ENCODE measurements at regions not wholly inside any gene's neighbourhood (a gene's known extent, or its start where the extent isn't known, plus 50 kb on each side); places are given as distances from the start of the nearest gene placed in this dataset.
"Not testable (repeated sequence)": the region's sequence is repeated elsewhere in the genome, so short reads cannot be mapped to it uniquely, and the experiment has no call there.

DNA sequence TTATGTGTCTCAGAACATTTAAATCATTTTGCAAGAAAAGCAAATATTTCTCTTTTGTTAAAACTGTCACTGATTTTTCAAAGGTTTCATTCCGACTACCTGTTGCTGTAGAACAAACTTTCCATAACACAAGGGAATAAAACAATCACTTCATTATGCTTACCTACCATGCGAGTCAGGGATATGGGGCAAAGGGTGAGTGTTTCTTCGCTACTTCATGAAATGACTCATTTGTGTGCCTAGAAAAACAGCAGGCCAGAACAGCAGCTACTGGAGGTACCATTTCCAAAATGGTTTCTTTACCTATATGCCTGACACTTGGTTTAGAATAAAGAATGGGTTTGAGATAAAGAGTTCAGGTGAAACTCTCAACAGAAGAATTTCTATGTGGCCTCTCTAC is 712.5 kb downstream of the PLOD2 start:
- DNase-seq (ENCODE audit: extremely low spot score, unreplicated experiment), result no peak
- H3K4me3 Mint-ChIP-seq, result no peak overlapping the region
- no peaks in the 10 kb centered on the region for H3K4me1 Mint-ChIP-seq (ENCODE audit: unreplicated experiment)
- no peak overlapping the region for H3K27ac Mint-ChIP-seq
- no peaks in the 10 kb centered on the region for H3K36me3 Mint-ChIP-seq
- H3K27me3 Mint-ChIP-seq, result no peaks in the 10 kb centered on the region
- TF ChIP-seq, protein P1, sequence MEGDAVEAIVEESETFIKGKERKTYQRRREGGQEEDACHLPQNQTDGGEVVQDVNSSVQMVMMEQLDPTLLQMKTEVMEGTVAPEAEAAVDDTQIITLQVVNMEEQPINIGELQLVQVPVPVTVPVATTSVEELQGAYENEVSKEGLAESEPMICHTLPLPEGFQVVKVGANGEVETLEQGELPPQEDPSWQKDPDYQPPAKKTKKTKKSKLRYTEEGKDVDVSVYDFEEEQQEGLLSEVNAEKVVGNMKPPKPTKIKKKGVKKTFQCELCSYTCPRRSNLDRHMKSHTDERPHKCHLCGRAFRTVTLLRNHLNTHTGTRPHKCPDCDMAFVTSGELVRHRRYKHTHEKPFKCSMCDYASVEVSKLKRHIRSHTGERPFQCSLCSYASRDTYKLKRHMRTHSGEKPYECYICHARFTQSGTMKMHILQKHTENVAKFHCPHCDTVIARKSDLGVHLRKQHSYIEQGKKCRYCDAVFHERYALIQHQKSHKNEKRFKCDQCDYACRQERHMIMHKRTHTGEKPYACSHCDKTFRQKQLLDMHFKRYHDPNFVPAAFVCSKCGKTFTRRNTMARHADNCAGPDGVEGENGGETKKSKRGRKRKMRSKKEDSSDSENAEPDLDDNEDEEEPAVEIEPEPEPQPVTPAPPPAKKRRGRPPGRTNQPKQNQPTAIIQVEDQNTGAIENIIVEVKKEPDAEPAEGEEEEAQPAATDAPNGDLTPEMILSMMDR (conservative IDR thresholded peaks at IDR 0.05), result no peak
- H3K9me3 Mint-ChIP-seq, result no peaks in the 10 kb centered on the region

DNA sequence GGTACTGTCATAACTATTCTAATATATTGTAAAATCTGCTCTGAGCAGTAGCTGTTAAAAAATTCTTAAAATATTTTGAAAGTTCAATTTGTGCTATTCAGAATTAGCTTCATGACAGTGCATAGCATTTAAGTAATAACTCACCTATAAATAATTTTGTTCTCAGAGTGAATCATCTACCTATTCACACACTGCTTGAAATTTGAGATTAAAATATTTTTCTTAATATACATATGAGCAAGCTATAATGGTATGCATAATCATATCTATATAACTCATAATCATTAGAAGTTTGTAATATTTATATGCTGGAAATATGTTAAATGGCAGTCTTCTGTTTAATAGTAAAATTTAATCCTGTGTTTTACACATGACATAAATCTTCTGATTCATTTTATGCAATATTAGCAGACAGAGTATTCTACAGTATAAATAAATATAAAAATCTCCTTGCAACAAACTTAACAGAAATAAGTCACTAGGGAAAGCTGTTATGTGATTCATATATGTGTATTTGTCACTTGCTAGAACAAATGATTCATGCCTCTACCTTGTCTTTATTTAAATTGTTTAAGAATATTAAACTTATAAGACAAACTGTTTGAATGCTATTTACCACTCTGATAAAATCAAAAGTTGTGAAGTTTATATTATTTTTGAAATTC is 710.8 kb downstream of the PLOD2 start:
- no peaks in the 10 kb centered on the region for H3K27me3 Mint-ChIP-seq
- H3K4me3 Mint-ChIP-seq, result no peak overlapping the region
- no peak overlapping the region for H3K27ac Mint-ChIP-seq
- no peak for DNase-seq (ENCODE audit: extremely low spot score, unreplicated experiment)
- no peaks in the 10 kb centered on the region for H3K4me1 Mint-ChIP-seq (ENCODE audit: unreplicated experiment)
- TF ChIP-seq, protein P1 (conservative IDR thresholded peaks at IDR 0.05), result no peak
- H3K36me3 Mint-ChIP-seq, result no peaks in the 10 kb centered on the region
- no peaks in the 10 kb centered on the region for H3K9me3 Mint-ChIP-seq

DNA sequence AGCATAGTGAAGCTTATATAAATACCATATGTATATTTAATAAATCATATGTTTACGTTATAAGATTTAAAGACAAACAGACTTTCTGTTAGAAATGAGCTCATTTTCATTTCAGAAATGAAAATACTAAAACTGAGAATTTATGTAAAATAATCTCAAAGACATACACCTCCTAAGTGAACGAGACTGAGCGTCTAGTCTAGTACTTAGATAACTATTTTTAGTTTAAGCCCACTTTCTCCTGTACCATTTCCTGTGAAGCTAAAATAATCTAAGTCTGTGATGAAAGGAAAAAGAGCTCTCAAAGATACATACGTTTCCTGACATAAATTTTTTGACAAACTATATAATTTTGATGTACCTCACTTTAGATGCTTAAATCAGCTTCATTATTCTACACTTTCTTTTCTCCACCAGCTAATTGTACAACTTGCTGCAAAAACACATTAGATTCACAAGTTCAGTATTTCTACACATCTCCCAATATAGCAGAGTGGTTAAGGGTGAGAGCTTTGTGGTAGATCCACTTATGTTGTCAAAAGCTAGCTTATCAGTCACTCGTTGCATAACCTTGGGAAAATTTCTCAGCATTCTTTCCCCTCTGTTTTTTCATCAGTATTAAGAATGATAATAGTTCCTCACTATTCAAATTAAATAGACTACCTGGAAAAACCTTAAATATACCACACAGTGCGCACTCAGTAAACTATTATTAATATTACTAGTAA is 703.0 kb downstream of the PLOD2 start:
- Mint-ChIP-seq H3K4me3 (no peak overlapping the region), H3K27ac (no peak overlapping the region), H3K36me3 (no peaks in the 10 kb centered on the region), H3K27me3 (no peaks in the 10 kb centered on the region), H3K9me3 (no peaks in the 10 kb centered on the region), H3K4me1 (ENCODE audit: unreplicated experiment) (no peaks in the 10 kb centered on the region)
- TF ChIP-seq, protein P1 (conservative IDR thresholded peaks at IDR 0.05), result no peak
- DNase-seq (ENCODE audit: extremely low spot score, unreplicated experiment), result no peak

DNA sequence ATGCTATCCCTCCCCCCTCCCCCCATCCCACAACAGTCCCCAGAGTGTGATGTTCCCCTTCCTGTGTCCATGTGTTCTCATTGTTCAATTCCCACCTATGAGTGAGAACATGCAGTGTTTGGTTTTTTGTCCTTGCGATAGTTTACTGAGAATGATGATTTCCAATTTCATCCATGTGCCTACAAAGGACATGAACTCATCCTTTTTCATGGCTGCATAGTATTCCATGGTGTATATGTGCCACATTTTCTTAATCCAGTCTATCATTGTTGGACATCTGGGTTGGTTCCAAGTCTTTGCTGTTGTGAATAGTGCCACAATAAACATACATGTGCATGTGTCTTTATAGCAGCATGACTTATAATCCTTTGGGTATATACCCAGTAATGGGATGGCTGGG is 701.3 kb downstream of the PLOD2 start:
- DNase-seq (ENCODE audit: extremely low spot score, unreplicated experiment); H3K27ac Mint-ChIP-seq; H3K9me3 Mint-ChIP-seq; H3K36me3 Mint-ChIP-seq; H3K4me3 Mint-ChIP-seq; H3K27me3 Mint-ChIP-seq; H3K4me1 Mint-ChIP-seq (ENCODE audit: unreplicated experiment): not testable (repeated sequence)

DNA sequence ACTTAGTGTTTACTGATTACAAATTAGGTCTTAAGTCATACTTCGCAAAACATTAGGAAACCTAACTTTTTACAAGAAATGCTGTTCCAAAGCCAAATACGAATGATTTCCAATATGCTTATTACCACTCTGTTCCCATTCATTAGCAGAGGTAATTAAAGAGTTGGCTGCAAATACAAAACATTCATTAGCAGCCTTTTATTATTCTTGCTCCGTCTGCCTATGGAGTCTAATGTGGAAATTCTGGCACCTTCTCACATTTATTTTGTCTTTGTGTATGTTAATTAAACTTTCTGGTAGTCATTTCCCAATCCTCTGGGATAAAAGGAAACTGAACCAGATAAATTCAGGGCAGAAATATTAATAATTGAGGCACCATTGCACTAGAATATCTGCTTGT is 689.0 kb downstream of the PLOD2 start:
- TF ChIP-seq, protein P1 (conservative IDR thresholded peaks at IDR 0.05), result no peak
- no peak overlapping the region for H3K4me3 Mint-ChIP-seq
- no peak for DNase-seq (ENCODE audit: extremely low spot score, unreplicated experiment)

DNA sequence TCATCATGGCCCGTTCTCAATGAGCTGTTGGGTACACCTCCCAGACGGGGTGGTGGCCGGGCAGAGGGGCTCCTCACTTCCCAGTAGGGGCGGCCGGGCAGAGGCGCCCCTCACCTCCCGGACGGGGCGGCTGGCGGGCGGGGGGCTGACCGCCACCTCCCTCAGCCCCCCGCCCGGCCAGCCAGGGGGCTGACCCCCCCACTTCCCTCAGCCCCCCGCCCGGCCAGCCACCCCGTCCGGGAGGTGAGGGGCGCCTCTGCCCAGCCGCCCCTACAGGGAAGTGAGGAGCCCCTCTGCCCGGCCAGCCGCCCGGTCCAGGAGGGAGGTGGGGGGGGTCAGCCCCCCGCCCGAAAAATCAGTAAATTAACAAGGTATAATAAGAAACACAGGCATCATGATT is 678.2 kb downstream of the PLOD2 start:
- not testable (repeated sequence) for H3K27ac Mint-ChIP-seq; H3K36me3 Mint-ChIP-seq; DNase-seq (ENCODE audit: extremely low spot score, unreplicated experiment); H3K4me1 Mint-ChIP-seq (ENCODE audit: unreplicated experiment); H3K9me3 Mint-ChIP-seq; H3K27me3 Mint-ChIP-seq; H3K4me3 Mint-ChIP-seq

More for the DNA sequence above, 689.0 kb downstream of the PLOD2 start:
- Mint-ChIP-seq H3K27me3 (no peaks in the 10 kb centered on the region), H3K36me3 (no peaks in the 10 kb centered on the region), H3K9me3 (no peaks in the 10 kb centered on the region), H3K27ac (no peak overlapping the region), H3K4me1 (ENCODE audit: unreplicated experiment) (no peaks in the 10 kb centered on the region)
